Sigmoid colon (tissue), 6 donors: ENCODE measurements at regions not wholly inside any gene's neighbourhood (a gene's known extent, or its start where the extent isn't known, plus 50 kb on each side); places are given as distances from the start of the nearest gene placed in this dataset.

Source experiments
- DNase-seq: peaks from one replicate; pipeline ENCODE4 v3.0.0-alpha.2; 2019
- H3K27ac ChIP-seq, 4 donors: fragments of 200-600 bp; sonication (generic); one replicate each; pipeline ENCODE4 v1.5.1; 2016 to 2019; ENCODE audit warnings: mild to moderate bottlenecking in 1 of 4
- H3K27me3 ChIP-seq, 3 donors: fragments of 200-600 bp; sonication (generic); one replicate each; pipeline ENCODE4 v1.5.1; 2019; ENCODE audit warnings: mild to moderate bottlenecking in 1 of 3
- H3K36me3 ChIP-seq, 4 donors: fragments of 200-600 bp; sonication (generic); one replicate each; pipeline ENCODE4 v1.5.1; 2016 to 2019
- H3K4me1 ChIP-seq, 4 donors: fragments of 200-600 bp; sonication (generic); one replicate each; pipeline ENCODE4 v1.5.1; 2017 to 2019
- H3K4me3 ChIP-seq, 4 donors: fragments of 200-600 bp; sonication (generic); one replicate each; pipeline ENCODE4 v1.5.1; 2017 to 2019; ENCODE audit warnings: mild to moderate bottlenecking in 2 of 4, moderate library complexity in 1 of 4
- H3K9me3 ChIP-seq, 4 donors: fragments of 200-600 bp in 3 of 4; sonication (generic) in 3 of 4; one replicate each; pipeline versions ENCODE4 v1.5.1 to v1.6.1; 2013 to 2019
- CTCF ChIP-seq, 4 experiments: fragments of 450-650 bp in 3 of 4; fragments of 200-600 bp in 1 of 4; IDR thresholded peaks; one replicate each; pipeline ENCODE4 v1.5.1; 2016 to 2019; ENCODE audit warnings: antibody characterized with exemption in 4 of 4, mild to moderate bottlenecking in 3 of 4, moderate library complexity in 2 of 4
- EP300 ChIP-seq, 4 donors: sonication (generic); formaldehyde crosslinking; IDR thresholded peaks; one replicate each; pipeline ENCODE4 v1.6.1; 2017; ENCODE audit warnings: antibody characterized with exemption in 4 of 4
- POLR2A ChIP-seq, 2 donors: fragments of 450-650 bp; IDR thresholded peaks; one replicate each; pipeline ENCODE4 v1.6.1; 2016; ENCODE audit warnings: antibody characterized with exemption in 2 of 2, mild to moderate bottlenecking in 2 of 2, moderate library complexity in 2 of 2
- POLR2AphosphoS5 ChIP-seq, 4 donors: sonication (generic); formaldehyde crosslinking; IDR thresholded peaks; one replicate each; pipeline ENCODE4 v1.6.1; 2017; ENCODE audit warnings: antibody characterized with exemption in 4 of 4
- WGBS, 2 donors: extraction: QIAGEN DNeasy Blood & Tissue Kit; methylation state at CpG; one replicate each; pipeline ENCODE4 v1.1.7; 2013; 5-methylcytosine and 5-hydroxymethylcytosine counted together
- intact Hi-C: fragments of 100-400 bp; cut with DNase I; formaldehyde crosslinking; loops from one replicate; pipeline ENCODE4 v1.15.1; 2023
- donor health status: healthy with polysubstance abuse.
- donor health status: healthy.

DNA sequence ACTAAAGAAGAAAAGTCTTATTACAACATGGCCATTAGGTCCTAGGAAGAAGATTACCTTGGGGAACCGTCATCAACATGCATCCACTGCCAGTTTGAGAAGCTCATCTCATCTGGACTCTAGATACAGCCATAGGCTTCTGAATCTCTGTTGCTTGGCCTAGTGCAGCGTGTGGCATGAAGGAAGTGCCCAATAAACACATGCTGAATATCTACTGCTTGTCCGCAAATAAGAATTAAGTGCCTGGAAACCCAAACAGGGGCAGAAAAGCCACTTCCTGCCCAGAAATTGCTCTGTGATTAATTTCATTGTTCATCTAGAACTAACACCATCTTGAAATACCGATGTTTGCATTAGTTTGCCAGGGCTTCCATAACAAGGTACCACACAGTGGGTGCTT lies 241.1 kb upstream of the KLF3 start:
- no peaks in the 10 kb centered on the region for H3K4me1 ChIP-seq
- 89 to 93% methylated on average over 4 of the region's 4 CpGs for WGBS, 2 donors
- TF ChIP-seq POLR2A (IDR thresholded peaks at IDR 0.05) (no peak), POLR2AphosphoS5 (IDR thresholded peaks at IDR 0.05) (no peak), EP300 (IDR thresholded peaks at IDR 0.05) (no peak), CTCF (IDR thresholded peaks at IDR 0.05) (no peak)
- H3K4me3 ChIP-seq: no peak overlapping the region
- H3K27ac ChIP-seq: no peak overlapping the region
- H3K27me3 ChIP-seq: no peaks in the 10 kb centered on the region
- no peak for DNase-seq
- no peaks in the 10 kb centered on the region for H3K9me3 ChIP-seq
- no peaks in the 10 kb centered on the region for H3K36me3 ChIP-seq
- intact Hi-C loops: no loop called here

DNA sequence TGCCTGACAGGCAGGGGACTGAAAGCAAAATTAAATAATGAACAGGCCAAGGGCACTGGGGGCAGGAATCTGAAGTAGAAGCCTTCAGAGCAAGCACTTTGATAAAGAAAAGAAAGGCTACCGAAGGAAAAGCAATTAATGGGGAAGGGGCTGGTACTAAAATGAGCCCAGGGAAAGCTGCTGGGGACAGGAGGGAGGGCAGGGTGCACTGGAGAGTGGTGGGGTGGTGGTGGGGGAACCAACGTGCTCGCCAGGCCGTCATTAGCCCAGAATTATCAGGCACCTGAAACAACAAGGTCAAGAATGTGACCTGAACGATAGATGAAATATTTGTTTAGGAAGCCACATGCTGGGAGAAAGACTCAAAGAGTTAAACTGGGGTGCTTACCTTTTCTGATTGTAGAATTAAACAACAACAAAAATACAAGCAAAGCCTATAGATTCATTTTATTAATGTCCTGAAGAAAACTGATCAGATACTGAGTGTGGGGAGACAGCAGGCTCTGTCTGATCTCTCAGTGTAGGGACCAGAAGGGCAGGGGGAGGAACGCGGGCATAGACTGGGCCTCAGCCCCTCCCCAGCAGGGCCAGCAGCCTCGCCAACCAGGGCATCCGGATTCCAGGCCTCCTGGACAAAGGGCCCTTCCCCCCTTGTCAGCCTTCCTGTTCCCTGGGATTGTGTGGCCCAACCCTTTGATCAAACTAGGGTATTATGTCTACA lies 239.7 kb upstream of the KLF3 start:
- Histone ChIP-seq H3K4me1 (no peaks in the 10 kb centered on the region), H3K36me3 (no peaks in the 10 kb centered on the region), H3K4me3 (no peak overlapping the region), H3K9me3 (no peaks in the 10 kb centered on the region), H3K27me3 (no peaks in the 10 kb centered on the region), H3K27ac (no peak overlapping the region)
- DNase-seq: no peak
- intact Hi-C loops: no loop called here
- 40 to 69% methylated on average over 9 of the region's 9 CpGs for WGBS, 2 donors
- no peak for TF ChIP-seq CTCF (IDR thresholded peaks at IDR 0.05)
- TF ChIP-seq POLR2A (IDR thresholded peaks at IDR 0.05): no peak
- TF ChIP-seq EP300 (IDR thresholded peaks at IDR 0.05): no peak
- no peak for TF ChIP-seq POLR2AphosphoS5 (IDR thresholded peaks at IDR 0.05)

DNA sequence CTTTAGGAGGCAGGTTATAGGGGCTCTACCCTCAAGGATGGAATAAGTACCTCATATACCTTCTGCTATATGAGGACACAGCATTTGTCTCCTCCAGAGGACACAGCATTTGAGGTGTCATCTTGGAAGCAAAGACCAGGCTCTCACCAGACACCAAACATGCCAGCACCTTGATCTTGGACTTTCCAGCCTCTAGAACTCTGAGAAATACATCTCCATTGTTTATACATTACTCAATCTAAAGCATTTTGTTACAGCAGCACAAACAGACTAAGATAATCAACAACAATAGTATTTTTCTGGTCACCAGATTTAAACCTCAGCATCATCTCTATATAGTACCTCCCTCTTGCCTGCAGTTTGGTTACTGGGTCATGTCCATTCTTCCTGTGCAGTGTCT lies 237.5 kb upstream of the KLF3 start:
- no peaks in the 10 kb centered on the region for H3K27me3 ChIP-seq
- intact Hi-C loops: no loop called here
- no peak overlapping the region for H3K27ac ChIP-seq
- H3K9me3 ChIP-seq: no peaks in the 10 kb centered on the region
- H3K4me1 ChIP-seq: no peaks in the 10 kb centered on the region
- no peaks in the 10 kb centered on the region for H3K36me3 ChIP-seq
- TF ChIP-seq CTCF (IDR thresholded peaks at IDR 0.05): no peak
- TF ChIP-seq POLR2AphosphoS5 (IDR thresholded peaks at IDR 0.05): no peak
- TF ChIP-seq EP300 (IDR thresholded peaks at IDR 0.05): no peak
- TF ChIP-seq POLR2A (IDR thresholded peaks at IDR 0.05): no peak
- DNase-seq: no peak
- H3K4me3 ChIP-seq: no peak overlapping the region

DNA sequence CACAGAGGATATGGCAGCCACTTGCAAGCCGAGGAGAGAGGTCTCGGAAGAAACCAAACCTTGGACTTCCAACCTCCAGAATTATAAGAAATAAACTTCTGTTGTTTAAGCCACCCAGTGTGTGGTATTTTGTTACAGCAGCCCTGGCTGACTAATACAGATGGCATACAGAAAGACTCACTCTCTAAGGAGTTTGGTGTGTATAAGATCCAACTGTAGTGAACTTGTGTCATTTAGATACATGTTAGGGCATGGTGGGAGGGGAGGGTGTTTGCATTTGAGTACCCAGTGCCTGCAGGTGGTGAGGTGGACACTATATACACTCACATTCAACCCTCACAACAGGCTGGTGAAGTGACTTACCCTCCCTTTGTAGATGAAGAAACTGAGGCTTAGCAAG lies 233.2 kb upstream of the KLF3 start:
- no peak for DNase-seq
- no peak for TF ChIP-seq CTCF (IDR thresholded peaks at IDR 0.05)
- no peak for TF ChIP-seq EP300 (IDR thresholded peaks at IDR 0.05)
- no peak for TF ChIP-seq POLR2AphosphoS5 (IDR thresholded peaks at IDR 0.05)
- TF ChIP-seq POLR2A (IDR thresholded peaks at IDR 0.05): no peak
- Histone ChIP-seq H3K4me1 (no peaks in the 10 kb centered on the region), H3K27ac (no peak overlapping the region), H3K9me3 (peaks cover 0 to 3% (median 0%) of the 10 kb centered on the region in 4 donors), H3K27me3 (no peaks in the 10 kb centered on the region), H3K4me3 (no peak overlapping the region), H3K36me3 (no peaks in the 10 kb centered on the region)
- 93 to 97% methylated on average over 2 of the region's 2 CpGs for WGBS, 2 donors
- intact Hi-C loops: no loop called here
